ENCODE measurements at regions not wholly inside any gene's neighbourhood (a gene's known extent, or its start where the extent isn't known, plus 50 kb on each side); places are given as distances from the start of the nearest gene placed in this dataset.

- intact Hi-C loops (cut with DNase I), result no loop called here
- DNase-seq (ENCODE audit: low spot score), result no peak
Measured at GRCh38 chr2:16258350-16258749, 318.0 kb downstream of the MYCN start.

DNA sequence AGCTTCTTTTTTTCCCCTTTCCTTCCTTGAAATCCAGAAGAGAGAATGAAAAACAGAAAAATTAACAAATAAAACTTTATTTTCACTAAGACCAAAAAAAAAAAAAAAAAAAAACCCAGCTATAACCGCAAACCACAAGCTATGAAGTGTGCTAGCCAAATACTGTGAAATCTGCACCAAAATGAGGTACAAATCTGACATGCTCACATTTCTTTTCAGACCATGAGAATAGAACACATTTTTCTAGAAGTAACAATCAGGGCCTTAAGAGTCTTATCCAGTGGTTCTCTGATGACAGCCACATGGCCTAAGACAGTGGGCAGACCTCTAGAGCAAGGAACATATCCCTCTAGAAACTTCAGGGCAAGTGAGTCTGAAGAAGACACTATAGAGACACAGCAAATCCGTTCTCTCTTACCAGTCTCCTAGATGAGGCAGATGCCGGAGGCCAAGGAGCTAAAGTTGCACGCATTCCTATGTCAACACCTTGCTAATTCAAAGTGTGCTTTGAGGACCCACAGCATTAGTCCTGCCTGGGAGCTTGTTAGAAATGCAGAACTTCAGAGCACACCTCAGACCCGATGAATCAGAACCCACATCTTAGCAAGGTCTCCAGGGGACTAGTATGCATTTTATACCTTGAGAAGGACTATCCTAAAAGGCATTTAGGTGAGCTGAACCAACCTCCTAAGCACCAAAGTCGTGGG is 317.1 kb downstream of the MYCN start:
- intact Hi-C loops (cut with DNase I), result no loop called here
- no peak for DNase-seq (ENCODE audit: low spot score)

DNA sequence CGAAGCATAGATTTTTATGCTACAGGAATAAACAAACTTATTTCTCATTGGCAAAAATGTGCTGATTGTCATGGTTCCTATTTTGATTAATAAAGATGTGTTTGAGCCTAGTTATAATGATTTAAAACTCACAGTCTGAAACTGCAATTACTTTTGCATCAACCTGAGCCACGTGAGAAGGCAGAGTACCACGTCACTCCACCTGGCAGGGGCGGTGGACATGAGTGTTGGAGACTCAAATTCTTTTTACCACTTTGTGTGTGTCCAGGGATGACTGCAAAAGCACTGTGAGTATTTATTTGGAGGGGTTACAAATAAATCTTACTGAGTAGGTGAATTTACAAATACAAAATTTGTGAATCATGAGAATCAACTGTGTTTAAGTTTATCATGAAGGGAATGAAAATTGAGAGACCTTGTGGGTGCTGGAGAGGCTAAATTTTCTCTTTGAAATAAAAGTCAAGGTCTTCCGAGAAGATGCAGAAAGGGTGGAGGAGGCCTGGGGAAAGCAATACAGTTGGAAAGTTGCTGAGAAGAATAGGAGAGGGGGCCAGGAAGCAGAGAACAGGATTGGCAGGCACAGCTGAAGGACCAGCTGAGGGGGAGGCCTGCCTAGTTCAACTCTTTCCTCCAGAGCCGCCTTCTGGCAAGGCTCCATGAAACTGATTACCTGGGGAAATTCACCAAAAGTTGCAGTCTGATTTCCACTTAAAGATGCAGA is 316.4 kb downstream of the MYCN start:
- intact Hi-C loops (cut with DNase I), result no loop called here
- no peak for DNase-seq (ENCODE audit: low spot score)

- intact Hi-C loops (cut with DNase I), result no loop called here
- no peak for DNase-seq (ENCODE audit: low spot score)
Measured at GRCh38 chr2:16255120-16255519, 314.8 kb downstream of the MYCN start.

GRCh38 chr2:16254356-16254965 is 314.1 kb downstream of the MYCN start:
- intact Hi-C loops (cut with DNase I), result no loop called here
- no peak for DNase-seq (ENCODE audit: low spot score)

- intact Hi-C loops (cut with DNase I), result no loop called here
- no peak for DNase-seq (ENCODE audit: low spot score)
Measured at GRCh38 chr2:16253291-16253690, 312.9 kb downstream of the MYCN start.

- intact Hi-C loops (cut with DNase I), result no loop called here
- DNase-seq (ENCODE audit: low spot score), result no peak
Measured at GRCh38 chr2:16252891-16253290, 312.5 kb downstream of the MYCN start.

GRCh38 chr2:16252251-16252650 is 311.9 kb downstream of the MYCN start:
- no peak for DNase-seq (ENCODE audit: low spot score)
- intact Hi-C loops (cut with DNase I), result no loop called here

- DNase-seq (ENCODE audit: low spot score), result no peak
- intact Hi-C loops (cut with DNase I), result no loop called here
Measured at GRCh38 chr2:16251511-16252225, 311.3 kb downstream of the MYCN start.

GRCh38 chr2:16250886-16251285 is 310.5 kb downstream of the MYCN start:
- DNase-seq (ENCODE audit: low spot score), result no peak
- intact Hi-C loops (cut with DNase I), result no loop called here

DNA sequence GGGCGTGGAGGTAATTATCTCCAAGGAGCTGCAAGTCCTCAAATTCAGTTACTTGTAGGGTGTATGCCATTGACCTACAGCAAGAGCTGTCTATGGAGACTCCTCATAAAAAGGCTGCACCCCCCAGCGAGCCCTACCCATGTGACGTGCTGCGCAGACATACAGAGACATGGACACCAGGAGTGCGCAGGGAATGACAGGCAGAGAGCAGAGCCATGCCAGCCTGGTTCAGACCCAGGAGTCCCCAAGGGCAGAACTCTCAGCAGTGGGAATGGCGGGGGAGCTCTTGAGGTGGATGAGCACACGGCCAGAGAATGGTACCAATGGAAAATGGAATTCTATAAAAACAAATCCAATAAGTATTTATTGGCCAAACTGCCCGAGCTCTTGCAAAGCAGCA is 310.1 kb downstream of the MYCN start:
- intact Hi-C loops (cut with DNase I), result no loop called here
- DNase-seq (ENCODE audit: low spot score), result no peak

DNA sequence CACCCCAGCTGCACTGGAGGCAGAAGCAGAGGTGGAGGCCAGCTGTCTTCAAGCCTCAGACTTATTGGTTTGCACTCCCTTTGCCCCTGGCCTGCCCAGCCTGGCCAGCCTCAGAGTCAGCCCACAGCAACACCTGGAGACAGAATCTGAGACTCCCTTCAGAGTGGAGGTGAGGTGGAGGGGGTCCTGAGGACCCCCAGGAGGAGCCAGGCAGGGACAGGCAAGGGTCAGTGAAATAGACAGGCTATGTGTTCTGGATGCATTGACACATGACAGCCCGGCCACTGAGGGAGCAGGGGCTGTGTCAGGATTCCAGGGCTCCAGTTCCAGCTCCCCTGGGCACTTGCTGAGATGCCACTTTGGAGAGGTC is 309.7 kb downstream of the MYCN start:
- intact Hi-C loops (cut with DNase I), result no loop called here

DNA sequence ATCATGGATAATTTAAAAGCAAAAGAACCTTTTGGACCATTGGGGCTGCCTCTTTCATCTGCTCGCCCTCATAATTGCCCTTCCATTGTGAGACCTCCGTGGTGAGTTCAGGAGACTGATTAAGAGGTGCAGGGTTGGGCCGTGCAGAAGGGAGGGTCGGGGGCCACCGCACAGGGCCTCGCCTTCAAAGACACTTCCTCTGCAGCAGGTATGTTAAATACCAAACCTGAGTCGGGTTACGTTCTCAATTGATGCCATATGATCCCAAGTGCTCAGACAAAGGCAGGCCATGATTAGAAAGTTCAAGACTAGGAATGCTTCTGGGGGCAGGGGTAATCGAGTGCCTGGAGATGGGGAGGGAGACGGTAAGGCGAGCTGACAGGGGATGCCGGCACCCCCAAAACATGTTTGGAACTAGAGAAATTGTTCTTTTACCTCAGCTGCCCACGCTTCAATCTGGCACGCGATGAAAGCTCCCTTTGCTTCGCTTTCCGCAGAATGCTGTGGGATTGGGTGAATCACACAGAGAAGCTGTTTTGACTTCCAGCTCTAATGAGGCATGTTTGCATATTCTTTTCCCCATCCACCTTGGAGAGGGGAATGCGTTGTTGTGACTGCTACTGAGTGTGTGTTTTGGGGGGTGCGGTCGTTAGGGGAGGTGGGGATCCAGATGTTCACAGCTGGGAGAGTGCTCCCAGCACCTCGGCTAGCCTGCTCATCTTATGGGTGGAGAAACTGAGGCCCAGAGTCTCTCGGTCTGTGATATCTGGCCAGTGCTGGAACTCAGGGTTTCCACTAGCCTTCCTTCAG is 309.1 kb downstream of the MYCN start:
- intact Hi-C loops (cut with DNase I), result no loop called here
- DNase-seq (ENCODE audit: low spot score), result no peak

More for the DNA sequence above, 309.7 kb downstream of the MYCN start:
- DNase-seq (ENCODE audit: low spot score), result no peak

- DNase-seq (ENCODE audit: low spot score), result no peak
- intact Hi-C loops (cut with DNase I), result no loop called here
Measured at GRCh38 chr2:16248571-16249105, 308.3 kb downstream of the MYCN start.

DNA sequence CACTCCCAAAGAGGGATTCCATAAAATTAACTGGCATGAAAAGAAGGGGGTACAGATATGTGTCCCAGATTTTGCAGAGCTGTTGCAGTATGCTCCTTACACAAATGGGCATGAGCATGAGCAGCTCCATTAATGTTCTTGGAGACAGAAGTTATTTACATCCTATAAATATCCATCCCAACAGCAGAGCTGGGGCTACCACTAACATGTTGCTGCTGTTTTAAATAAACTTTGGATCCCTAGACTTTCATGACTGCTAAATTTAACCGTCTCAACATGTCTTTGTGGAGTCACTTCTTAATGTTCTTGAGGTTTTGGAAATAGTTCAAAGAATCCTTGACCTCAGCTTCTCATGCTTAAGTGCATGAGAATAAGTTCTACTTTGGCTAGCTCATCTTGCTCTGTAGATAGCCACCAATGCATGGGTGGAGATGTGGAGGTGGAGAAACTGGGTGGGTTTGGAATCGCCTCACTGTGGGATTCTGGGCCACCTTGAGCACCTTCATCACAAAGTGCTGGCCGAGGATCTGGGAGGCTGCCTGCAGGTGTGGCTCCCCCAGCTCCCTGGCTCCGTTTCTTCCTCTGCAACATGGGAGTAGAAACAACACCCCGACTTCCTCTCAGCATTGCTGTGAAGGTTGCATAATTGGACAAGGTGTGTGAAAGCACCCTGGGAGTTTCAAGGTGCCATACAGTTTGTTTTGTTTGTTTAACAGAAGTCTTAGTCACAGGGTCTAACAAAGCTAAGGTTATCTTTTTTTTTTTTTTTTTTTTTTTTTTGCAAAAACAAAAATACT is 307.2 kb downstream of the MYCN start:
- no peak for DNase-seq (ENCODE audit: low spot score)
- intact Hi-C loops (cut with DNase I), result no loop called here

GRCh38 chr2:16246911-16247310 is 306.6 kb downstream of the MYCN start:
- DNase-seq (ENCODE audit: low spot score), result no peak
- intact Hi-C loops (cut with DNase I), result no loop called here

DNA sequence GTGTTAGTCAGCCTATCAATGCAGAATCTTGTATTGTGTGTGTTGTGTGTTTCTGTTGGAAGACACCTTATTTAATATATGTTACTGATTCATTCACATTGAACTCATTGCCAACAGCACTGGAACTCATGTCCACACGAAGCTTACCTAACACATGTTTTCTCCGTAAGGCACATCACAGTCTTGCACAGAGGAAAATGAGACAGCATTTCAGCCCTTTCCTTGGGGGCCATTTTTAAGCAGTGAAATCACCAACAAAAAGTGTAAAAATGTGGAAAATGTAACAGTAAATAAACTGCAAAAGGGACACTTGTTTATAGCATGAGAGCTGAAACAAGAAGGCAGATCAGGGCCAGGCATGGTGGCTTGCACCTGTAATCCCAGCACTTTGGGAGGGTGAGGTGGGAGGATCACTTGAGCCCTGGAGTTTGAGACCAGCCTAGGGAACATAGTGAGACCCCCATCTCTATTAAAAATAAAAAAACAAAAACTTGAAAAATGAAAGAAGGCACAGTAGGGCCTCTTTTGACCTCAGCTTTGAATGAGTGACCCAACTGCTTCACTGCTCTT is 306.0 kb downstream of the MYCN start:
- intact Hi-C loops (cut with DNase I), result no loop called here
- DNase-seq (ENCODE audit: low spot score), result no peak

GRCh38 chr2:16245481-16246054 is 305.2 kb downstream of the MYCN start:
- intact Hi-C loops (cut with DNase I), result no loop called here
- no peak for DNase-seq (ENCODE audit: low spot score)

Data from cardiac septum (tissue), 1 donor.